ENCODE measurements at regions not wholly inside any gene's neighbourhood (a gene's known extent, or its start where the extent isn't known, plus 50 kb on each side); places are given as distances from the start of the nearest gene placed in this dataset.

DNA sequence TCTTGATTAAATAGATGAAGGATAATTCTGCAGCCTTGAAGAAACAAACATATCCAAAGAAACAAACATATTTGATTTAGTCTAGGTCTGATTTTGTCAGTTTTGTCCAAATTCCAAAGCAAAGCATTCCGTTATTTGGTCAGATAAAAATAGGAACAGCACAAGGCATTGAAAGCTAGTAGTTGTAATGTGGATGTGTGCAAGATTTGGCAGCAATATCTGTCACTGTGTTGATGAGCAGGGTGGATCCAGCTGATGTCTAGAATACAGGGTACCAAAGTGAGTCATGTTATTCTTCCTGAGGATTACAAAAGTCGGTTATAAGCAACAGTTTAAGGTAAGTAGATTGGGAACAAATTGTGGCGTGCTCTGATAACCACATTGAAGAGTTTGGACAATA is 69.3 kb upstream of the PLPPR1 start:
- DNase-seq (ENCODE audit: low read depth in 3 of 3) = no peak
